DOHH2 (cell line): ENCODE measurements at regions not wholly inside any gene's neighbourhood (a gene's known extent, or its start where the extent isn't known, plus 50 kb on each side); places are given as distances from the start of the nearest gene placed in this dataset.

Source experiments
- H3F3A ChIP-seq: fragments of 200-600 bp; sonication (generic), shearing (Covaris generic); 2 replicates; pipeline ENCODE4 v1.6.0; 2016; ENCODE audit warnings: antibody characterized with exemption, mild to moderate bottlenecking; ENCODE audit not compliant: control insufficient read depth, insufficient read depth
- H3K27ac ChIP-seq: fragments of 200-600 bp; sonication (generic); 2 replicates; pipeline ENCODE4 v1.5.1; 2014; ENCODE audit warnings: low read depth, mild to moderate bottlenecking, low read length, moderate library complexity
- H3K27me3 ChIP-seq: fragments of 200-600 bp; sonication (generic); 2 replicates; pipeline ENCODE4 v1.6.1; 2014; ENCODE audit warnings: mild to moderate bottlenecking, low read length, mixed read lengths; ENCODE audit not compliant: control insufficient read depth
- H3K36me3 ChIP-seq: fragments of 200-600 bp; sonication (generic); 2 replicates; pipeline ENCODE4 v1.6.1; 2014; ENCODE audit warnings: mild to moderate bottlenecking, low read length, moderate library complexity, mixed read lengths; ENCODE audit not compliant: control insufficient read depth
- H3K4me1 ChIP-seq: fragments of 200-600 bp; sonication (generic); 2 replicates; pipeline ENCODE4 v1.6.1; 2014; ENCODE audit warnings: mild to moderate bottlenecking, low read length, mixed read lengths; ENCODE audit not compliant: control insufficient read depth
- H3K4me2 ChIP-seq: fragments of 200-600 bp; sonication (generic); 2 replicates; pipeline ENCODE4 v1.6.0; 2014; ENCODE audit warnings: mild to moderate bottlenecking, low read length, moderate library complexity
- H3K4me3 ChIP-seq: fragments of 200-600 bp; sonication (generic); 2 replicates; pipeline ENCODE4 v1.5.1; 2014; ENCODE audit warnings: mild to moderate bottlenecking, low read length, mixed read lengths
- H3K79me2 ChIP-seq: fragments of 200-600 bp; sonication (generic); 2 replicates; pipeline ENCODE4 v1.6.1; 2014; ENCODE audit warnings: mild to moderate bottlenecking, low read length, mixed read lengths; ENCODE audit not compliant: control insufficient read depth
- H3K9me2 ChIP-seq: fragments of 200-600 bp; sonication (generic); replicated peaks from 2 replicates; pipeline ENCODE4 v1.6.1; 2014; ENCODE audit warnings: mild to moderate bottlenecking, low read length, mixed read lengths; ENCODE audit not compliant: control insufficient read depth
- H3K9me3 ChIP-seq: fragments of 200-600 bp; sonication (generic); 2 replicates; pipeline ENCODE4 v1.6.1; 2014; ENCODE audit warnings: antibody characterized with exemption, low read length, mixed read lengths; ENCODE audit not compliant: control insufficient read depth, insufficient read depth
- H4K20me1 ChIP-seq: fragments of 200-600 bp; sonication (generic); 2 replicates; pipeline ENCODE4 v1.6.0; 2014; ENCODE audit warnings: low read depth, mild to moderate bottlenecking, antibody characterized with exemption, low read length, moderate library complexity; ENCODE audit not compliant: control insufficient read depth, insufficient read depth
- CTCF ChIP-seq: fragments of 200-600 bp; sonication (generic); IDR thresholded peaks from one replicate; pipeline ENCODE4 v1.5.1; 2014; ENCODE audit warnings: antibody characterized with exemption, mild to moderate bottlenecking, low read depth, low read length; ENCODE audit not compliant: poor library complexity, severe bottlenecking
- EZH2phosphoT487 ChIP-seq: fragments of 200-600 bp; sonication (generic); IDR thresholded peaks from 2 replicates; pipeline ENCODE4 v1.6.1; 2017; ENCODE audit warnings: borderline replicate concordance, mild to moderate bottlenecking, antibody characterized with exemption, low read length, moderate library complexity, mixed read lengths

- Histone ChIP-seq H3K79me2 (no peaks in the 10 kb centered on the region), H3K9me2 (no peaks in the 10 kb centered on the region), H4K20me1 (no peaks in the 10 kb centered on the region), H3K4me3 (no peak overlapping the region), H3K36me3 (no peaks in the 10 kb centered on the region), H3K27ac (no peak overlapping the region), H3F3A (no peaks in the 10 kb centered on the region), H3K27me3 (no peaks in the 10 kb centered on the region), H3K4me2 (no peak overlapping the region), H3K9me3 (no peaks in the 10 kb centered on the region), H3K4me1 (no peaks in the 10 kb centered on the region)
- TF ChIP-seq EZH2phosphoT487 (no peak), CTCF (no peak)
These were observed 593.8 kb downstream of the LRRIQ3 start for GRCh38 chr1:73604211-73604610.

GRCh38 chr1:73593804-73594203, 604.2 kb downstream of the LRRIQ3 start:
- Histone ChIP-seq H3K36me3 (no peaks in the 10 kb centered on the region), H3K9me3 (no peaks in the 10 kb centered on the region), H3K27me3 (no peaks in the 10 kb centered on the region), H3K9me2 (no peaks in the 10 kb centered on the region), H3F3A (no peaks in the 10 kb centered on the region), H3K79me2 (no peaks in the 10 kb centered on the region), H3K4me2 (no peak overlapping the region), H3K27ac (no peak overlapping the region), H4K20me1 (no peaks in the 10 kb centered on the region), H3K4me1 (no peaks in the 10 kb centered on the region), H3K4me3 (no peak overlapping the region)
- TF ChIP-seq CTCF (no peak), EZH2phosphoT487 (no peak)

GRCh38 chr1:73593364-73593763, 604.6 kb downstream of the LRRIQ3 start:
- Histone ChIP-seq H3K4me1 (no peaks in the 10 kb centered on the region), H3K27me3 (no peaks in the 10 kb centered on the region), H3K9me2 (no peaks in the 10 kb centered on the region), H3K27ac (no peak overlapping the region), H3K4me2 (no peak overlapping the region), H4K20me1 (no peaks in the 10 kb centered on the region), H3K79me2 (no peaks in the 10 kb centered on the region), H3K4me3 (no peak overlapping the region), H3F3A (no peaks in the 10 kb centered on the region), H3K36me3 (no peaks in the 10 kb centered on the region), H3K9me3 (no peaks in the 10 kb centered on the region)
- TF ChIP-seq EZH2phosphoT487 (no peak), CTCF (no peak)

GRCh38 chr1:73587080-73587479, 610.9 kb downstream of the LRRIQ3 start:
- Histone ChIP-seq H3K9me2 (no peaks in the 10 kb centered on the region), H3K4me1 (no peaks in the 10 kb centered on the region), H3F3A (no peaks in the 10 kb centered on the region), H3K4me3 (no peak overlapping the region), H3K36me3 (no peaks in the 10 kb centered on the region), H4K20me1 (no peaks in the 10 kb centered on the region), H3K79me2 (no peaks in the 10 kb centered on the region), H3K9me3 (no peaks in the 10 kb centered on the region), H3K27me3 (no peaks in the 10 kb centered on the region), H3K4me2 (no peak overlapping the region), H3K27ac (no peak overlapping the region)
- TF ChIP-seq EZH2phosphoT487 = no peak
